ENCODE measurements at regions not wholly inside any gene's neighbourhood (a gene's known extent, or its start where the extent isn't known, plus 50 kb on each side); places are given as distances from the start of the nearest gene placed in this dataset.

GRCh38 chr5:125032286-125032685 is 285.8 kb upstream of the ZNF608 start:
- TF ChIP-seq CTCF (conservative IDR thresholded peaks at IDR 0.05; ENCODE audit: low read depth, low read length): no peak
- no peak for TF ChIP-seq EZH2 (IDR thresholded peaks at IDR 0.05; ENCODE audit: low read length, unreplicated experiment)
- TF ChIP-seq EZH2phosphoT487 (IDR thresholded peaks at IDR 0.05; ENCODE audit: borderline replicate concordance, low read length): no peak
